H1 (cell line): ENCODE measurements at regions not wholly inside any gene's neighbourhood (a gene's known extent, or its start where the extent isn't known, plus 50 kb on each side); places are given as distances from the start of the nearest gene placed in this dataset.

ENCODE experiments used
- CTCF ChIA-PET: fragments of 300-600 bp; sonication (Branson Sonifier 250); formaldehyde crosslinking; loops from one replicate; lab custom pipeline; 2021; ENCODE audit not compliant: partially characterized antibody; lab: Charles Lee
- POLR2A ChIA-PET: fragments of 300-600 bp; sonication (Branson Sonifier 250); formaldehyde crosslinking; loops from one replicate; lab custom pipeline; 2021; ENCODE audit warnings: inconsistent platforms; ENCODE audit not compliant: partially characterized antibody; lab: Charles Lee
- DNase-seq, 2 experiments: peaks; one replicate each; pipeline versions ENCODE4 v3.0.0 to v3.0.0-alpha.2; 2010 to 2022; ENCODE audit warnings: low spot score in 2 of 2, low read depth in 1 of 2, mixed read lengths in 1 of 2
- FAIRE-seq: peaks from 2 replicates; lab custom pipeline; 2011; peaks lifted over from hg19 to GRCh38; lab: Jason Lieb, UNC
- H2AFZ ChIP-seq: 2 replicates; pipeline ENCODE4 v1.8.1; 2012; ENCODE audit warnings: low read length, inconsistent platforms
- H2AK5ac ChIP-seq: 2 replicates; pipeline ENCODE4 v1.6.1; 2013; ENCODE audit warnings: low read depth, low read length
- H2BK120ac ChIP-seq: replicated peaks from 2 replicates; pipeline ENCODE3; 2013; ENCODE audit warnings: low read depth, low read length, inconsistent platforms
- H2BK12ac ChIP-seq: 2 replicates; pipeline ENCODE4 v1.6.1; 2013; ENCODE audit warnings: low read depth, low read length
- H2BK15ac ChIP-seq: 2 replicates; pipeline ENCODE4 v1.6.1; 2013; ENCODE audit warnings: low read length
- H2BK20ac ChIP-seq: 2 replicates; pipeline ENCODE4 v1.6.1; 2013; ENCODE audit warnings: low read length
- H2BK5ac ChIP-seq: 2 replicates; pipeline ENCODE4 v1.6.1; 2013; ENCODE audit warnings: low read depth, low read length
- H3K14ac ChIP-seq: 2 replicates; pipeline ENCODE4 v1.6.1; 2013; ENCODE audit warnings: inconsistent platforms; ENCODE audit not compliant: insufficient read length
- H3K18ac ChIP-seq: 2 replicates; pipeline ENCODE4 v1.6.1; 2013; ENCODE audit warnings: low read length; ENCODE audit errors: extremely low read depth
- H3K23ac ChIP-seq: 2 replicates; pipeline ENCODE4 v1.6.1; 2013; ENCODE audit warnings: inconsistent platforms; ENCODE audit not compliant: insufficient read length
- H3K23me2 ChIP-seq: 2 replicates; pipeline ENCODE4 v1.6.1; 2013; ENCODE audit warnings: low read depth, low read length
- H3K27ac ChIP-seq: 2 replicates; pipeline ENCODE4 v1.6.1; 2011; ENCODE audit warnings: low read depth, low read length, inconsistent platforms
- H3K27me3 ChIP-seq, 4 experiments: replicated peaks in 1 of 4; 1 replicate in 1 of 4; 2 replicates in 3 of 4; pipeline versions ENCODE4 v1.6.1 to v1.8.1; 2011 to 2013; ENCODE audit warnings: low read length in 3 of 4, mild to moderate bottlenecking in 3 of 4, inconsistent platforms in 2 of 4, mixed read lengths in 2 of 4, moderate library complexity in 1 of 4; ENCODE audit not compliant: control insufficient read depth in 3 of 4, insufficient read depth in 3 of 4; ENCODE audit errors: extremely low read depth in 1 of 4
- H3K36me3 ChIP-seq, 4 experiments: 2 replicates each; pipeline versions ENCODE4 v1.6.1 to v1.8.1; 2011 to 2013; ENCODE audit warnings: mild to moderate bottlenecking in 4 of 4, low read length in 3 of 4, moderate library complexity in 2 of 4, control low read depth in 1 of 4, inconsistent platforms in 1 of 4; ENCODE audit not compliant: insufficient read depth in 4 of 4, control insufficient read depth in 2 of 4
- H3K4ac ChIP-seq: replicated peaks from 2 replicates; pipeline ENCODE3; 2013; ENCODE audit warnings: low read length, low read depth, mixed read lengths, inconsistent platforms; ENCODE audit not compliant: insufficient read length
- H3K4me1 ChIP-seq, 4 experiments: replicated peaks in 1 of 4; 1 replicate in 1 of 4; 2 replicates in 3 of 4; pipeline versions ENCODE4 v1.6.1 to v1.8.1; 2011 to 2013; ENCODE audit warnings: low read length in 3 of 4, inconsistent platforms in 2 of 4, mixed read lengths in 1 of 4; ENCODE audit not compliant: insufficient read depth in 4 of 4, control insufficient read depth in 3 of 4
- H3K4me2 ChIP-seq, 2 experiments: 2 replicates each; pipeline versions ENCODE4 v1.6.1 to v1.8.1; 2011 to 2013; ENCODE audit warnings: low read depth in 2 of 2, low read length in 2 of 2, control low read depth in 1 of 2, inconsistent platforms in 1 of 2, mild to moderate bottlenecking in 1 of 2; ENCODE audit not compliant: insufficient read depth in 1 of 2
- H3K4me3 ChIP-seq, 4 experiments: fragments of 200-600, 300-600 bp in 1 of 4; sonication (generic), shearing (Covaris generic), sonication (Bioruptor Twin) in 1 of 4; 2 replicates each; pipeline versions ENCODE4 v1.5.1 to v1.8.1; 2011 to 2016; ENCODE audit warnings: low read length in 4 of 4, low read depth in 3 of 4, control low read depth in 2 of 4, inconsistent platforms in 2 of 4, mild to moderate bottlenecking in 2 of 4, mixed read lengths in 1 of 4, moderate library complexity in 1 of 4; ENCODE audit not compliant: insufficient read depth in 2 of 4; ENCODE audit errors: extremely low read depth in 1 of 4
- H3K56ac ChIP-seq: replicated peaks from 2 replicates; pipeline ENCODE3; 2013; ENCODE audit warnings: low read depth, mild to moderate bottlenecking, mixed read lengths, low read length, inconsistent platforms; ENCODE audit not compliant: insufficient read length
- H3K79me1 ChIP-seq: 2 replicates; pipeline ENCODE4 v1.6.1; 2013; ENCODE audit warnings: low read depth, low read length, control low read depth
- H3K79me2 ChIP-seq, 2 experiments: 2 replicates each; pipeline versions ENCODE4 v1.6.1 to v1.8.1; 2012 to 2013; ENCODE audit warnings: low read length in 2 of 2, mild to moderate bottlenecking in 2 of 2, inconsistent platforms in 1 of 2; ENCODE audit not compliant: insufficient read depth in 2 of 2, control insufficient read depth in 1 of 2
- H3K9ac ChIP-seq, 4 experiments: replicated peaks in 1 of 4; 1 replicate in 1 of 4; 2 replicates in 3 of 4; pipeline versions ENCODE4 v1.6.1 to v1.8.1; 2011 to 2013; ENCODE audit warnings: low read depth in 3 of 4, low read length in 3 of 4, control low read depth in 2 of 4, mild to moderate bottlenecking in 2 of 4, moderate library complexity in 2 of 4, inconsistent platforms in 1 of 4; ENCODE audit errors: extremely low read depth in 1 of 4
- H3K9me3 ChIP-seq, 2 experiments: 2 replicates each; pipeline versions ENCODE4 v1.6.1 to v1.8.1; 2012 to 2013; ENCODE audit warnings: mild to moderate bottlenecking in 2 of 2, moderate library complexity in 2 of 2, control low read depth in 1 of 2, inconsistent platforms in 1 of 2, low read depth in 1 of 2, low read length in 1 of 2, mixed read lengths in 1 of 2; ENCODE audit not compliant: insufficient read depth in 2 of 2
- H4K20me1 ChIP-seq, 2 experiments: replicated peaks in 1 of 2; 2 replicates each; pipeline versions ENCODE3 to v1.8.1; 2011 to 2013; ENCODE audit warnings: inconsistent platforms in 2 of 2, low read length in 2 of 2, mild to moderate bottlenecking in 1 of 2; ENCODE audit not compliant: insufficient read depth in 2 of 2, control insufficient read depth in 1 of 2
- H4K5ac ChIP-seq: 2 replicates; pipeline ENCODE4 v1.6.1; 2013; ENCODE audit warnings: low read length, low read depth, mixed read lengths, inconsistent platforms; ENCODE audit not compliant: insufficient read length
- H4K8ac ChIP-seq: 2 replicates; pipeline ENCODE4 v1.8.0; 2013; ENCODE audit warnings: mild to moderate bottlenecking, moderate library complexity, low read length, inconsistent platforms; ENCODE audit not compliant: insufficient read depth; ENCODE audit errors: extremely low read depth
- H4K91ac ChIP-seq: replicated peaks from 2 replicates; pipeline ENCODE3; 2013; ENCODE audit warnings: low read length, mixed read lengths, inconsistent platforms; ENCODE audit not compliant: insufficient read length
- CTBP2 ChIP-seq: IDR thresholded peaks from 2 replicates; pipeline ENCODE4 v1.7.0; 2011; ENCODE audit warnings: borderline replicate concordance, mild to moderate bottlenecking, moderate library complexity, mixed read lengths, low read length; ENCODE audit not compliant: insufficient read depth, insufficient read length
- KDM4A ChIP-seq: IDR thresholded peaks from one replicate; pipeline ENCODE4 v1.7.1; 2012; ENCODE audit warnings: low read depth, mild to moderate bottlenecking, moderate library complexity, low read length, inconsistent platforms; ENCODE audit not compliant: severe bottlenecking
- SIRT6 ChIP-seq: IDR thresholded peaks from one replicate; pipeline ENCODE4 v1.7.1; 2012; ENCODE audit warnings: low read length, inconsistent platforms
- SRF ChIP-seq: IDR thresholded peaks from 2 replicates; pipeline ENCODE4 v1.6.1; 2011; ENCODE audit warnings: mild to moderate bottlenecking, low read depth, low read length, moderate library complexity
- TCF12 ChIP-seq: IDR thresholded peaks from 2 replicates; pipeline ENCODE4 v1.6.1; 2011; ENCODE audit warnings: low read depth, mild to moderate bottlenecking, low read length
- WGBS, 2 experiments: shearing (Covaris generic) in 1 of 2; methylation state at CpG; one replicate each; pipeline versions ENCODE4 v1.1.6 to v1.1.7; 2013 to 2015; ENCODE audit warnings: low lambda C conversion rate in 2 of 2, mixed read lengths in 2 of 2, inconsistent platforms in 1 of 2, low coverage in 1 of 2, missing lambda C conversion rate in 1 of 2; ENCODE audit not compliant: insufficient replicate concordance in 2 of 2, insufficient coverage in 1 of 2, insufficient read length in 1 of 2; ENCODE audit errors: extremely low coverage in 1 of 2, missing lambda C conversion rate in 1 of 2; 5-methylcytosine and 5-hydroxymethylcytosine counted together

DNA sequence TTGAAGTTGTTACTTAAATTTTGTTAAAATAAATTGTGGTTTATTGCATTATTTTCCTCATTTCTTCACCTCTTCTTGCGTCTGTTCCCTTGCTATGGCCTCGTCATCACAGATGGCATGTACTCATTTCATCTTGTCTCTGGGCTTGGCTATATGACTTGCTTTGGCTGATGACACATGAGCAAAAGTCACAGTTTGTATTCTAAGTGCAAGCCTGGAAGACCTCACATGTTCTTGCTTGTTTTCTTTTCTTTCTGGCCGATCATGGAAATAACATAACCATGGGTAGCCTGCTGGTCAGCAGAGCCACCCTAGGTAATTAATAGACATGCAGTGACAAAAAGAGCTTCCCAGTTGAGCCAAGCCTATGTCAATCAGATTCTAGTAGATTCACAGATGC is 527.9 kb downstream of the SPRY1 start:
- no peak overlapping the region for H3K56ac ChIP-seq
- ChIA-PET POLR2A (no interaction called here), CTCF (no interaction called here)
- H3K18ac ChIP-seq, result no peak overlapping the region
- H3K23me2 ChIP-seq, result no peaks in the 10 kb centered on the region
- no peak overlapping the region for H3K4ac ChIP-seq
- no peaks in the 10 kb centered on the region for H3K27me3 ChIP-seq
- H2BK15ac ChIP-seq, result no peak overlapping the region
- DNase-seq, result no peak
- H2BK20ac ChIP-seq, result no peak overlapping the region
- H2AFZ ChIP-seq, result no peak overlapping the region
- no peak overlapping the region for H4K8ac ChIP-seq
- FAIRE-seq, result no peak
- H2BK5ac ChIP-seq, result no peak overlapping the region
- H3K4me3 ChIP-seq, result no peak overlapping the region
- no peak overlapping the region for H4K5ac ChIP-seq
- no peak overlapping the region for H3K9ac ChIP-seq
- 86% methylated on average over 3 of the region's 3 CpGs; no CpG with 5 or more reads in 1 of the 2 experiments for WGBS, 2 experiments
- H3K23ac ChIP-seq, result no peak overlapping the region
- H3K4me2 ChIP-seq, result no peak overlapping the region
- no peak overlapping the region for H3K27ac ChIP-seq
- no peaks in the 10 kb centered on the region for H4K20me1 ChIP-seq
- no peak overlapping the region for H4K91ac ChIP-seq
- no peak for TF ChIP-seq TCF12
- TF ChIP-seq CTBP2, result no peak
- TF ChIP-seq SRF, result no peak
- TF ChIP-seq KDM4A, result no peak
- TF ChIP-seq SIRT6, result no peak
- H3K14ac ChIP-seq, result no peak overlapping the region
- H2BK12ac ChIP-seq, result no peak overlapping the region
- no peaks in the 10 kb centered on the region for H3K79me2 ChIP-seq
- H3K9me3 ChIP-seq, result no peaks in the 10 kb centered on the region
- no peaks in the 10 kb centered on the region for H3K79me1 ChIP-seq
- H3K36me3 ChIP-seq, result no peaks in the 10 kb centered on the region
- peaks cover 0 to 2% (median 0%) of the 10 kb centered on the region in 4 experiments; a peak in 1 of 7 replicates for H3K4me1 ChIP-seq
- H2AK5ac ChIP-seq, result no peak overlapping the region
- H2BK120ac ChIP-seq, result no peak overlapping the region
